GM18502 (cell line): ENCODE measurements at regions not wholly inside any gene's neighbourhood (a gene's known extent, or its start where the extent isn't known, plus 50 kb on each side); places are given as distances from the start of the nearest gene placed in this dataset.
"Not testable (repeated sequence)": the region's sequence is repeated elsewhere in the genome, so short reads cannot be mapped to it uniquely, and the experiment has no call there.

ENCODE experiments used
- ATAC-seq: cut with Tn5 transposase; IDR thresholded peaks from one replicate; pipeline ENCODE4 v1.9.1; 2021; ENCODE audit warnings: mild to moderate bottlenecking; ENCODE audit not compliant: unreplicated experiment, poor library complexity

DNA sequence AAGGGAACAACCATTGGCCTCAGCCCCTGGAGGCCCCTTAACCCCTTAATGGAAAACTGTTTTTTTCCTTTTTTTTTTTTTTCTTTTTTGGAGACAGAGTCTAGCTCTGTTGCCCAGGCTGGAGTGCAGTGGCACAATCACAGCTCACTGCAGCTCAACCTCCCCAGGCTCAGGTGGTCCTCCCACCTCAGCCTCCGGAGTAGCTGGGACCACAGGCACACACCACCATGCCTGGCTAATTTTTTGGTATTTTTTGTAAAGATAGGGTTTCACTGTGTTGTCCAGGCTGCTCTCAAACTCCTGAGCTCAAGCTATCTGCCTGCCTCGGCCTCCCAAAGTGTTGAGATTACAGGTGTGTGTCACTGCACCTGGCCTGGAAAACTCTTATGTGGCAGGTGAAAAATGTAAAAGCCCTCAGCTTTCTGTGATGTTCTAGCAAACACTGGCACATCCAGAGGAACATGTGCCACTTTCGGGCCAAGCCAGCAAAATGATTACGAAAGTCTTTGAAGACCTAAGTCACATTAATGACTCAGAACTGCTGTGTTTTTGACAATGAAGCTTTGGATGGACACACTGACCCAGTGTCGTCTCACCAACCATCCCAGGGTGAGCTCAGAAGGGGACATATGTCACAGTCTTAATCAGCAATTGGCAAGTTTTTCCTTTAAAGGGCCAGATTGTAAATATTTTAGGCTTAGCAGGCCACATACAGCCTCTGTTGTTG, 189.3 kb upstream of the TPM1 start:
- no peak for ATAC-seq

DNA sequence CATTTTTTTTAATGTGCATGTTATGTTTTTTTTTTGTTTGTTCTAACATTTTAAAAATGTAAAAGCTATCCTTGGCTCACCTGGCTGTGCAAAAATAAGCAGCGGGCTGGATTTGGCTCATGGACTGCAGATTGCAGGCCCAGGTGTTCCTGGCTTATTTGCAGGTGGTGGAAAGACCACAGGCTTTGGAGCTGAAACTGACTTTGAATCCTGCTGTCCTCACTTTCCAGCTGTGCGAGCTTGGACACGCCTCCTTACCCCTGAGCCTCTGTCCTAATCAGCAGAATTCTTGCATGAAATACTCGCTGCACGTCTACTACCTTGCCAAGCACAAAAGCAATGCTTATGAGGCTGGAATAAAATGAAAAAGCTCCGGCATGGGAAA, 188.7 kb upstream of the TPM1 start:
- ATAC-seq: no peak

DNA sequence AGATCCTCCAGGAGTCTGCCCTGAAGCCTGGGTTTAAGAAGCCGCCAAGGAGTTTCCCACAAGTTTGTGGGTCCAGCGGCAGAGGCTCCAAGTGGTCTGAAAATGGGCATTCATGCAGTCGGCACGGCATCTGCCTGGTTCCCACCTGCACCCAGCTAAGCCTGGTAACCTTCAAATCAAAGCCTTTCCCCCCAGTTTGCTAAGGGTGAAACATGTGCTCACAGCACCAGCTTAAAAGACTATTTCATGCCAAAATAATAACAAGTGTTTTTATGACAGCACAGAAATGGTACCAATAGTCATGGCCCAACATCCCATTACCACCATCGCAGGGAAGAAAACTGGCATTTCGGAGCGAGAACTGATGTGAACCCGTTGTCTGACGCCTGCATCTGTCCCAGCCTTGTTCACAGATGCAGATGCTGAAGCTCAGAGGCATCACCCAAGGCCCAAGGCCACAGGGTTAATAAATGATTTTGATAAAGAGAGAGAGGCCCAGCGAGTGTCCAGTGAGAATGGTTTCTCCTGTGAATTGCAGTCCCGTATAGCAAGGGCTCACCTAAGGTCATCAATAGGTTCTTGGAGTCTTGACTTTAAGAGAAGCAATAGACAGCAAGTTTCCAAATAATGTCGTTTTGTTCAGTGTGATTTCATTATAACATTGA, 188.0 kb upstream of the TPM1 start:
- ATAC-seq: no peak

DNA sequence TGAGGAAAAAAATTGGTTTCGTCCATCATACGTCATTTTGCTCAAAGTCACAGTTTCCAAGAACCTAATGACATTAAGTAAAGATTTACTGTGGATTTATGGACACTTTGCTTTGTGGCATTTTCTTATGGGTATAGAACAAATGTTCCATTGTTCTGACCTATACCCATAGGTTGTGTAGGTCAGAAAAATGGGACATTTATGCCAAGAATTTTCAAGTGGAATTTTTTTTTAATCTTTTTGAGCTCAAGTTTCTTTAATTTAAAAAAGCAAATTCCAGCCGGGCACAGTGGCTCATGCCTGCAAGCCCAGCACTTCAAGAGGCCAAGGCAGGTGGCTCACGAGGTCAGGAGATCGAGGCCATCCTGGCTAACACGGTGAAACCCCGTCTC, 187.5 kb upstream of the TPM1 start:
- no peak for ATAC-seq

DNA sequence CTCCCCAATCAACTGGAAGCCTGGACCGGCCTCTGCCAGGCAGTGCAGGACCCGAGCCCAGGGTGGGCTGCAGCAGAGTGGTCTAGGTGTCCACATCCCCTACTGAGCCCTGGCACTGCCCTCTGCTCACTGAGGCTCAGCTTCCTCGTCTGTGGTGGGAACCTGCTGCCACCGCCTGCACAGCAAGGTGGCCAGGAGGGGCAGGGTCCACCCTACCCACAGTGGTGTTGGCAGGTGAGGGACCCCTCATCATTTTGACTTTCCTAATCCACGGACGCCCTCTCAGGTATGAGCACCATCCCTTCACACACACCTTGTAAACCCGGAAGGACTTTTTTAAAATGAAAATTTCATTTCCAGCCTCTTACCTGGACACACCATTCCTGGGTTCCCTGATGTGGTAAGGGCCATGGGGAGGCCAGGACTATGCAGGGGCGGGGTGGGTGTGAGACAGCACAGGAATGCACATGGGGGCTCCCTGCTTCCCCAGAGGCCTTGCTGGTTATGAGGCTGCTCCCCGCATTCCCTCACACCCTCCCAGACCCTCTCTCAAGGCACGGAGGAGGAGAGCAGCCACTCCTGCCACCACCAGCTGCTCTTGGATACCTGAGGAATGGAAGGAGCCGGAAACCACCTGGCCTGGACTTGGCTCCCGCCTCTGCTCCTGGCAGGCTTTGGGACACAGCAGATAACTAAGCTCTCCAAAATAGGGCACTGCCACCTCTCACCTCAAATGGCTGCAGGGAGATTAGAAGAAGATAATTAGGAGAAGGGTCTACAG, 185.9 kb upstream of the TPM1 start:
- ATAC-seq: no peak

DNA sequence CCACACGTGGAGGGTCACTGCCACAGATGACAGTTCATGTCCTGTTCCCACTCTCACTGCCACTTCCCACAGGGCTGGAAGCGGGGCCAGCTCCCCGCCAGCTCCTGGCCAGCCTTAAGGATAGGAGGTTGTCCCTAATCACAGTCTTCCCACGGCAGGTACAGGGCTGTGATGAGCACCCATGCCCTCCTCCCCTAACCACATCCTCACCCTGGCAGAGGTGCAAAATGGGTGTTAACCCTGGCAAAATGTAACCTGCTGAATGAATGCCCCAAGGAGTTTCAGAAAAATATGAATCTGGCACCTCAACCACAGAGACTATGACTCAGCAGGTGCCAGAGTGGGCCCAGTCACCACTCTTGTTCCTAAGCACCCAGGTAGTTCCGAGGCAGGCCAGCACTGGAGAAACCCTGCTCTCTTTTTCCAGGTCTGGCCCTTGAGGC, 185.1 kb upstream of the TPM1 start:
- no peak for ATAC-seq

DNA sequence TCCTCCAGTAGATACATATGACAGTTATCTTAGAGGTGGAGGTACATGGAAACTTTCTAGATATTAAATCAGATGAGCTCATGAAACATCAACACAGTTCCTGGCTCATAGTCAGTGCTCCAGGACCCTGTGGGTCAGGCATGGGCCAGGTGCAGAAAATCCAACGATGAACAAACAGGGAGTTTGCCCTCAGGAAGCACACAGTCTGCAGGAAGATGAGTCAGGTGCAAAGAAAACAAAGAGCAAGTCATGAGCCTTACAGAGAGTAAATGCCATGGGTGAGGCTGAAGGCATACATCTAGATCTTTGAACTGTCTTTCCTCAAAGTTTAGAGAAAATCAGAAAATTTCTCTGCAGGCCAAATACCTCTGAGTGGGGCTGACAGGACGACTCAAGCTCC, 184.2 kb upstream of the TPM1 start:
- ATAC-seq: no peak

DNA sequence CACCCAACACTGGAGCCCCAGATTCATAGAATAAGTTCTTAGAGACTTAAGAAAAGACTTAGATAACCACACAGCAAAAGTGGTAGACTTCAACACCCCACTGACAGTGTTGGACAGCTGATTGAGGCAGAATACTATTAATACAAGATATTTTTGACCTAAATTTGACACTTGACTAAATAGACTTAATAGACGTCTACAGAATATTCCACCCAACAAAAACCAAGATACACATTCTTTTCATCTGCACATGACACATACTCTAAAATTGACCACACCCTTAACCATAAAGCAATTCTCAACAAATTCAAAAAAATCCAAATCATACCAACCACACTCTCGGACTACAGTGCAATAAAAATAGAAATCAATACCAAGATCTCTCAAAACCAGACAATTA, 179.8 kb upstream of the TPM1 start:
- ATAC-seq: no peak

DNA sequence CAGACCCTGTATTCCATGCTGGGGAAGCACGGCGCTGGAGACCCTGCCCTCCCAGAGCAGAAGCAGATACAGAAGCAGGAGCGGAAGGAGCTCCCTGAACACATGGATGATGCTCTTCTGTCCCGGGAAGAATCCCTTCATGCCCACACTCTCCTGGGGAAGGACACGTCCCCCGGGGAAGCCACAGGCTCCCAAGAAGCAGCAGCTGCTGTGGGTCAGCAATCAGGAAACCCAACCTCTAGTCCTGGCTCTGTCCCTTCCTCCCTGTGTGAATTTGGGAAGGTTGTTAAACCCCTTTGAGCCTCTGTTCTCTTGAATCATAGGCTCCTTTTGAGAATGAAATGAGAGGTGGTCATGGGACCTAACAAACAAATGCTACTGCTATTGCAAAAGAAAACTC, 176.2 kb upstream of the TPM1 start:
- no peak for ATAC-seq

DNA sequence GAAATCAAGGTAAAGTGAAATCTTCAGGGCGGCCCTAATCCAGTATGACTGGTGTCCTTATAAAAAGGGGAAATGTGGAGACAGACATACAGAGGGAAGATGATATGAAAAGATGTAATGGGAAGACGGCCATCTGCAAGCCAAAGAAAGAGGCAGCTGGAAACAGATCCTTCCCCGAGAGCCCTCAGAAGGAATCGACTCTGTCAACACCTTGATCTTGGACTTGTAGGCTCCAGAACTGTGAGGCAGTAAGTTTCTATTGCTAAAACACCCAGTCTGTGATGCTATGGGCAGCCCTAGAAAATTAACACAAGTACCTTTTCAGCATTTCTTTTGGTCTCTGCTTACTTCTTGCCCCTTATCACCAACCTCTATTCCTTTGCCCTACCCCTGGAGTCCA, 174.7 kb upstream of the TPM1 start:
- no peak for ATAC-seq

DNA sequence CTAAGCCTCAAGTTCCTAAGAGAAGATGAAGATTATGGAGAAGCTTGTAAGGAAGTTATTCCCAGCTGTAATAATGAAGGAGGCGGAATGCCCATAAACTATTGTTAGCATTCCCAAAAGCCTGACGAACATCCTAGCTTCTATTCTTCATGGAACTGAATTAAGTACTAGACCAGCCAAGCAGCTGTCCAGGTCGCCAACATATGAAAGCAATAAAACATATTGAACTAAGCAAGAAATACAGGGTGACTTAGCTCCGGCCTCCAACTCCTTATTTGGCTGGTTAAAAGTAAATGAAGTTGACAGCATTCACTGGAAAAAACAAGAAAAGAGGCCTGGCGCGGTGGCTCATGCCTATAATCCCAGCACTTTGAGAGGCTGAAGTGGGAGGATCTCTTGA, 174.0 kb upstream of the TPM1 start:
- no peak for ATAC-seq

DNA sequence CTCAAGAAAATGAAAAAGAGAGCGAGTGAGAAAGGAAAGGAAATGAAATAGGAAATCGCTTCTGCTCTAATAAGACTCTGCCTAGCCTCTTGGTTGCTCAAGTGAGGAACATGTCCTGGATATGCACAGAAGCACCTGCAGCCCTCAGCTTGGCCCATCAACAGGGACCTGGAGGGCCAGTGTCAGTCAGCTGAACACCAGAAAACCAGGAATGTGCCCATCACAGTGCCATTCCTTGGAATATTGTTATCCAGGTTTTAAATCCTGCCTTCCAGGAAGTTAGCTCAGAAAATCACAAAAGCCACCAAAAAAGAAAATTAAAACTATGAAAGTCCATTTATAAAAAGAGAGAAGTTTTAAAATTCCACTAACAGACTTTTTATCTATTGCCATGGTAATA, 173.4 kb upstream of the TPM1 start:
- no peak for ATAC-seq

DNA sequence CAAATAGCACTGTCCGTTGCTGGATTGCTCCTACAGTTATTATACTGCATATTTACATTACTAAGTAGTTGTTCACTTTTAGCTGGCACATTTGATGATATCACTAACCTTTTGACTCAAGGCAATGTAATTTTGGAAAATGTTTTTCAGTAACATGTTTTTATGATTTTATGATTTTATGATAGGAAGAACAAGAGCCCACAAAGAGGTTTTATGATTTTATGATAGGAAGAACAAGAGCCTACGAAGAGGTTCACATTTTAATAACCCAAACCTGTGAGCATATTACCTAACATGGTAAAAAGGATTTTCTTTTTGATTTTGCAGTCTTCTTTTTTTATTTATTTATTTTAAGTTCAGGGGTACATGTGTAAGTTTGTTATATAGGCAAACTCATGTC, 172.3 kb upstream of the TPM1 start:
- no peak for ATAC-seq

DNA sequence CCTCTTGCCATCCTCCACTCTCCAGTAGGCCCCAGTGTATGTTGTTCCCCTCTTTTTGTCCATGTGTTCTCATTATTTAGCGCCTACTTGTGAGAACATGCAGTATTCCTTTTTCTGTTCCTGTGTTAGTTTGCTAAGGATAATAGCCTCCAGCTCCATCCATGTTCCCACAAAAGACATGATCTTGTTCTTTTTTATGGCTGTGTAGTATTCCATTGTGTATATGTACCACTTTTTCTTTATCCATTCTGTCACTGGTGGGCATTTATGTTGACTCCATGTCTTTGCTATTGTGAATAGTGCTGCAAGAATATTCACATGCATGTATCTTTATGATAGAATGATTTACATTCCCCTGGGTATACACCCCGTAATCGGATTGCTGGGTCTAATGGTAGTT, 171.8 kb upstream of the TPM1 start:
- not testable (repeated sequence) for ATAC-seq

DNA sequence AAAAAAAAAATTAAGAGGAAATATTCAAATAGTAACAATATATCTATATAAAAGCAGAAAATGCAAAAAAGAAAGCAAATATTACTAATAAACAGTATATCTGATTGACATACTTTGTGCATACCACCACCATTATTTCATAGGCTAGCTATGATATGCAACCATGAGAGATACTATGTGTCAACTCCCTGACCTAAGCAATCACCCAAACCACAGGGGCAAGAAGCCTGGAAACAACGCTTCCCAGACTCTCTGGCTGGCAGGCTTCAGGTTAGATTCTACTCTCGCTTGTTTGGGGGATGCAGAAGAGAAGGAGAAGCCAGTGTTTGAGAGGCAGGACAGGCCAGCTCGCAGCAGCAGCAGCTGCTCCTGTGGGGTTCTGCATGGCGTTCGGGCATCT, 169.3 kb upstream of the TPM1 start:
- no peak for ATAC-seq

DNA sequence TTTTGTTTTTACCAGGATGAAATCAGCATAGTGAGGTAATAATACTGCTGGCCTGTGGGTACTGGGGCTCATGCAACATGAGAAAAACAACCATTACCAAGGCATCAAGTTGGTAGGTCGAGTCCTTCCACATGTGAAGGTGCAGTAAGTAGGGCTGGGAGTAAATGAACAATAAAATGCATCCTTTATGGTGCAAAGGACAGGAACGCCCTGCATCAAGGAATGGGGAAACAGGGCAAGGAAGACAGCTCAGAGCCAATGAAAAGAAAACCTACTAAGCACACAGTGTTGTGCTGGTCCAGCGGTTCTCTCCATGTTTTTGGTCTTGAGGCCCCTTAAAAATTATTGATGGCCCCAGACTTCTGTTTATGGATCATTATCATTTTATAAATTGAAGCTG, 168.5 kb upstream of the TPM1 start:
- ATAC-seq: no peak

DNA sequence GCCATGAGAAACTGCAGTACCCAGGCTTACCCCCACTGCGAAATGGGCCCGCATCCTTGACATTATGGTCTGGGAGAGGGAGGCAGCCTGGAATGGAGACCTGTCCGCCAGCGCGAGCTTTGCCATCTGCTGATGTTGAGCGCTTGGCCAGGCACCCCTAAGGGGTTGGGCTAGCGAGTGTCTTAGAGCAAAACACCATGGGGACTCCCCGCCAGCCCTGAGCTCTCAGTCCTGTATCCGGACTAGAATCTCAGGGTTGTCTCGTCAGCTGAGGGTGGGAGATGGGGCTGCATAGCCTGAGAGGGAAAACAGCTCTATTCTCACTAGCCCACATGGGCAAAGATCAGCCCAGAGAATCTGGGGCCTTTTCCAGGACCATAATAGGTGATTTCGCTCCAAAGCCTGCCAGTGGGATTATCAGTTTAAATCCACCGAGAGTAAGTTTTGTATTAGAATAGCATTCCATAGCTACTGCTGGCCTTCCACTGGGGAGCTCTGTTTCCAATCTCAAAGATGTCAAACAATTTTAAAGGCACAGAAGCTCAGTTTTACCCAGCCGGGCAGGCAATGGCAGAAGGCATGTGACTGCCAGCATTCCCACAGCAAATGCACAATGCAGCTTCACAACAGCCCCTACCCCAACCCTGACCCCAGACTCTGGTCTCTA, 167.5 kb upstream of the TPM1 start:
- ATAC-seq: no peak

DNA sequence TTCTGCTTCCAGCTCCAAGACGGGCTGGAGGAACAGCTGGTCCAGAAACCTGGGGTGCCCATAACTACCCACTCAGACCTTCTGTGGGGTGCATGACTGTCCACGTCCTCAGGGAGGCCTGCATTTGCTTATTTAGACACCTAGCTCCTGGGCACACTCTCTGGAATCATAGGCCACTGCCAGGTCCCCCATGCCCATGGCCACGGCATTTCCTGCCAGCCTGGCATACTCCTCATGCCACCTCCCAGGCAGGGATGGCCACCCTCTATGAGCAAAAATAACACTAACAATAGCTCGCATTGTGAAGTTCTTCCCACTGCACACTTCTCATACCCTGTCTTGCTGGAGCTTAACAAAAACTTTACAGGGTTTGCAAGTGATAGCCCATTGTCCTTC, 166.9 kb upstream of the TPM1 start:
- ATAC-seq: no peak

DNA sequence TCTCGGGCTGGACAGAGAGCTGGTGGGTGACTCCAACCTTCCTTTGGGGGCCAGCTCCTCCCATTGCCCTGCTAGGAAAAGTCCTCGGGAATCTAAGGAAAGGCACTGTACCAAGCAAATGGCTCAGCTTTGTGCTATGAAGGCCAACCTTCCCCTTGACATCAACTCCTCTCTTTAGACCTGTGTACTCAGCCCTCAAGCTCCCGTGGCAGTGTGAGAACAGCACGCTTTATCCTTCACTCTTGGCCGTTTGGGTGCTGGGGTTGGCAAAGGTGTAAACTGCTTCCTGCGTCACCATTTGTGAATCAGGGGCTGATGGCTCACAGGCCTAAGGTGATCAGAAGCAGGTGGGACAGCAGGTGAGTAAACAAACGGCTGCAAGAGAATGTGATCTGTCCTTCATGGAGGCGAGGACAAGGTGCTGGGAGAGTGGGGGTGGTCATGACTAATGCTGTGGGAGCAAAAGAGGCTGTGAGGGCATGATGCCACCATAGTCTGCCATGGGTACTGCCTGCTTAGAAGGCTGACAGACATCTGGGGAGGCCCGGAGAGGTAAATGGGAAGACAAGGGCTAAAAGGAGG, 165.2 kb upstream of the TPM1 start:
- no peak for ATAC-seq

DNA sequence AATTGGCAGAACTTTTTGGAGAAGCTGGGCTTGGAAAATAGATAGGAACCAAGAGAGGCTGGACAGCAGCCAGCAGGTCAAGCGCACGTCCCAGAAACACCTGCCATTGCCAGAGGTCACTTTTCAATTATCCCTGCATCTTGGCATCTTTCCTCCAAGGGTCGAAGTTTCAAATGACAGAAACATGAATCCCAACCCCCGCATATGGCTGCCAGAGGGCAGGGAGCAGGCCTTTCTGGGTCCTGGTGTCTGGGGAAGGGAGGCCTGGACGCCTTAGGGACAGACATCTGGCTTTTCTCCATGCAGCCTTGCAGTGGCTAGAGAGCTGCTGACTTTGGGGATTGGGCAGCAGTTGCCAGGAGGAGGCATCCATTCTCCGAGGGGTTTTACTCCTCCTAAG, 164.5 kb upstream of the TPM1 start:
- no peak for ATAC-seq

DNA sequence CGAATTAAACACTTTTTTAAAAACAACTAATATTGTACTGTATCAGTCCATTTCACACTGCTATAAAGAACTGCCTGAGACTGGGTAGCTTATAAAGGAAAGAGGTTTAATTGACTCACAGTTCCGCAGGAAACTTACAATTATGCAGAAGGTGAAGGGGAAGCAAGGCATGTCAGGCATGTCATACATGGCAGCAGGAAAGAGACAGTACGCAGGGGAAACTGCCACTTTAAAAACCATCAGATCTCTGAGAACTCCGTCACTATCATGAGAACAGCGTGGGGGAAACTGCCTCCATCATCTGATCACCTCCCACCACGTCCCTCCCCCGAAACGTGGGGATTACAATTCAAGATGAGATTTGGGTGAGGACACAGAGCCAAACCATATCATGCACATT, 162.8 kb upstream of the TPM1 start:
- ATAC-seq: no peak
